Endodermal cell (in vitro differentiated cells): ENCODE measurements at regions not wholly inside any gene's neighbourhood (a gene's known extent, or its start where the extent isn't known, plus 50 kb on each side); places are given as distances from the start of the nearest gene placed in this dataset.

Source experiments
- DNase-seq: peaks from one replicate; pipeline ENCODE4 v3.0.0-alpha.2; 2017
- H3K27ac ChIP-seq: 2 replicates; pipeline ENCODE4 v1.5.1; 2013; ENCODE audit warnings: mild to moderate bottlenecking, low read depth, low read length, moderate library complexity
- H3K27me3 ChIP-seq: 2 replicates; pipeline ENCODE4 v1.6.1; 2013; ENCODE audit warnings: mild to moderate bottlenecking, low read length, moderate library complexity; ENCODE audit not compliant: insufficient read depth, control insufficient read depth, poor library complexity, severe bottlenecking
- H3K36me3 ChIP-seq: 2 replicates; pipeline ENCODE4 v1.7.0; 2013; ENCODE audit warnings: mild to moderate bottlenecking, low read length, moderate library complexity; ENCODE audit not compliant: control insufficient read depth, insufficient read depth
- H3K4me1 ChIP-seq: one replicate; pipeline ENCODE4 v1.7.0; 2013; ENCODE audit warnings: low read length; ENCODE audit not compliant: control insufficient read depth, insufficient read depth
- H3K4me3 ChIP-seq: 2 replicates; pipeline ENCODE4 v1.5.1; 2013; ENCODE audit warnings: mild to moderate bottlenecking, low read length, moderate library complexity
- H3K9ac ChIP-seq: 2 replicates; pipeline ENCODE4 v1.6.1; 2013; ENCODE audit warnings: mild to moderate bottlenecking, low read length, moderate library complexity; ENCODE audit not compliant: poor library complexity, severe bottlenecking; ENCODE audit errors: extremely low read depth
- H3K9me3 ChIP-seq: 2 replicates; pipeline ENCODE4 v1.6.1; 2013; ENCODE audit warnings: mild to moderate bottlenecking, low read length, moderate library complexity; ENCODE audit not compliant: control insufficient read depth
- H3K27ac Mint-ChIP-seq: 2 replicates; pipeline ENCODE4 v1.8.0; 2020; ENCODE audit warnings: mixed read lengths
- H3K27me3 Mint-ChIP-seq: 2 replicates; pipeline ENCODE4 v1.8.0; 2021; ENCODE audit warnings: mild to moderate bottlenecking, mixed read lengths; ENCODE audit not compliant: insufficient read depth
- H3K36me3 Mint-ChIP-seq: 2 replicates; pipeline ENCODE4 v1.8.0; 2020; ENCODE audit warnings: low read depth, mixed read lengths
- H3K4me1 Mint-ChIP-seq: 2 replicates; pipeline ENCODE4 v1.8.0; 2020; ENCODE audit warnings: mixed read lengths
- H3K4me3 Mint-ChIP-seq: 2 replicates; pipeline ENCODE4 v1.8.0; 2020; ENCODE audit warnings: mild to moderate bottlenecking, moderate library complexity, mixed read lengths
- H3K9me3 Mint-ChIP-seq: 2 replicates; pipeline ENCODE4 v1.8.0; 2020; ENCODE audit warnings: mild to moderate bottlenecking, mixed read lengths
- WGBS, 2 experiments: methylation state at CpG; one replicate each; pipeline versions ENCODE4 v1.1.5 to v1.1.7; 2013; ENCODE audit warnings: missing lambda C conversion rate in 2 of 2, mixed read lengths in 1 of 2; ENCODE audit not compliant: insufficient coverage in 1 of 2, insufficient read length in 1 of 2; 5-methylcytosine and 5-hydroxymethylcytosine counted together
- TF ChIP-seq, protein P1 (sequence below): fragments of 200-600 bp; sonication (generic); conservative IDR thresholded peaks from 2 replicates; pipeline ENCODE4 v1.5.0; 2021; ENCODE audit warnings: antibody characterized with exemption, mild to moderate bottlenecking

DNA sequence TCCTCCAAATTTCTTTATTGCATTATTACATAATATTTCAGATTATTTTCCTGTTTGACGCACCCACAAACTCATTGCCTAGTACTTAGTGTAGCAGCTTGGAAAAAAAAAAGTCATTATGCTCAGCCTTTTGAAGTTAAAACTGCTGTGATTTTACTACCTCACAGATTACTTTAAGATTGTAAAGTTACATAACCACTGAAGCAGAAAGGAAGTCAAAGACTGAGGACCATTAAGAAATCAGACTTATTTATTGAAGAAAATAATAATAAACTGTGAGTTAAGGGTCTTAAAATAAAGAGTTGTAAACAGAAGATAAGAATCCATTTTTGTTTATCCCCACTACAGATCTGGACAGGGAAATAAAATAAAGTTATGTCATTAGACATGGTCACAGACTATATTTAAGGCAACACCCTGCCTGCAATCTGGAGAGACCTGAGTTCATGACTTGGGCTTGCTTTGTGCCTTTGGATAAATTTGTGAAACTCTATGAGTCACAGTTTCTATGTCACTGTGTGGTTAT lies 212.1 kb upstream of the ROBO2 start:
- H3K27me3 Mint-ChIP-seq = peaks cover 4% of the 10 kb centered on the region
- H3K36me3 ChIP-seq = no peaks in the 10 kb centered on the region
- DNase-seq = no peak
- H3K4me1 Mint-ChIP-seq = peaks cover 32% of the 10 kb centered on the region
- H3K9me3 ChIP-seq = no peaks in the 10 kb centered on the region
- no peaks in the 10 kb centered on the region for H3K36me3 Mint-ChIP-seq
- H3K4me3 Mint-ChIP-seq = no peak overlapping the region
- H3K9ac ChIP-seq = no peak overlapping the region
- H3K4me1 ChIP-seq = no peaks in the 10 kb centered on the region
- TF ChIP-seq, protein P1, sequence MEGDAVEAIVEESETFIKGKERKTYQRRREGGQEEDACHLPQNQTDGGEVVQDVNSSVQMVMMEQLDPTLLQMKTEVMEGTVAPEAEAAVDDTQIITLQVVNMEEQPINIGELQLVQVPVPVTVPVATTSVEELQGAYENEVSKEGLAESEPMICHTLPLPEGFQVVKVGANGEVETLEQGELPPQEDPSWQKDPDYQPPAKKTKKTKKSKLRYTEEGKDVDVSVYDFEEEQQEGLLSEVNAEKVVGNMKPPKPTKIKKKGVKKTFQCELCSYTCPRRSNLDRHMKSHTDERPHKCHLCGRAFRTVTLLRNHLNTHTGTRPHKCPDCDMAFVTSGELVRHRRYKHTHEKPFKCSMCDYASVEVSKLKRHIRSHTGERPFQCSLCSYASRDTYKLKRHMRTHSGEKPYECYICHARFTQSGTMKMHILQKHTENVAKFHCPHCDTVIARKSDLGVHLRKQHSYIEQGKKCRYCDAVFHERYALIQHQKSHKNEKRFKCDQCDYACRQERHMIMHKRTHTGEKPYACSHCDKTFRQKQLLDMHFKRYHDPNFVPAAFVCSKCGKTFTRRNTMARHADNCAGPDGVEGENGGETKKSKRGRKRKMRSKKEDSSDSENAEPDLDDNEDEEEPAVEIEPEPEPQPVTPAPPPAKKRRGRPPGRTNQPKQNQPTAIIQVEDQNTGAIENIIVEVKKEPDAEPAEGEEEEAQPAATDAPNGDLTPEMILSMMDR = no peak
- no peaks in the 10 kb centered on the region for H3K9me3 Mint-ChIP-seq
- H3K27me3 ChIP-seq = no peaks in the 10 kb centered on the region
- no peak overlapping the region for H3K4me3 ChIP-seq
- no peak overlapping the region for H3K27ac ChIP-seq
- WGBS, 2 experiments = 89% methylated on average over 1 of the region's 1 CpG; no CpG with 5 or more reads in 1 of the 2 experiments
- no peak overlapping the region for H3K27ac Mint-ChIP-seq

DNA sequence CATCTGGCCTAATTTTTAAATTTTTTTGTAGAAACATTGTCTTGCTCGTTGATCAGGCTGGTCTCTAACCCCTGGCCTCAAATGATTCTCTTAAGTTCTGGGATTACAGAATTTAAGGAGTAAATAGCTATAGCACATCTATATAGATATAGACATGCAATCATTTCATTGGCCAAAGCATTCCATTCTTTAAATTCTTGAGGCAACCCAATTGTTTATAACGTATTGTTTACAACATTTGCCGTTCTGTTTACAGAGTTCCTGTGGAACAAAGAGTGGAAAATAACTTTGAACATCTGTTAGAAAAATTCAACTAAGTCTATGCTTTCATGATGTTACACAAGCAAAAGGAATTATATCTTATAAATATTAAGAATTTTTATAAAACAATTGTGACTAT lies 205.2 kb upstream of the ROBO2 start:
- Mint-ChIP-seq H3K4me1 (no peaks in the 10 kb centered on the region), H3K27ac (no peak overlapping the region), H3K36me3 (no peaks in the 10 kb centered on the region), H3K4me3 (no peak overlapping the region), H3K27me3 (no peaks in the 10 kb centered on the region), H3K9me3 (peaks cover 3% of the 10 kb centered on the region)
- H3K9ac ChIP-seq = no peak overlapping the region
- H3K27me3 ChIP-seq = no peaks in the 10 kb centered on the region
- TF ChIP-seq, protein P1 = no peak
- WGBS, 2 experiments = 93% methylated on average over 3 of the region's 3 CpGs; no CpG with 5 or more reads in 1 of the 2 experiments
- H3K4me1 ChIP-seq = no peaks in the 10 kb centered on the region
- H3K27ac ChIP-seq = no peak overlapping the region
- H3K36me3 ChIP-seq = no peaks in the 10 kb centered on the region
- H3K4me3 ChIP-seq = no peak overlapping the region
- no peak for DNase-seq
- H3K9me3 ChIP-seq = no peaks in the 10 kb centered on the region

DNA sequence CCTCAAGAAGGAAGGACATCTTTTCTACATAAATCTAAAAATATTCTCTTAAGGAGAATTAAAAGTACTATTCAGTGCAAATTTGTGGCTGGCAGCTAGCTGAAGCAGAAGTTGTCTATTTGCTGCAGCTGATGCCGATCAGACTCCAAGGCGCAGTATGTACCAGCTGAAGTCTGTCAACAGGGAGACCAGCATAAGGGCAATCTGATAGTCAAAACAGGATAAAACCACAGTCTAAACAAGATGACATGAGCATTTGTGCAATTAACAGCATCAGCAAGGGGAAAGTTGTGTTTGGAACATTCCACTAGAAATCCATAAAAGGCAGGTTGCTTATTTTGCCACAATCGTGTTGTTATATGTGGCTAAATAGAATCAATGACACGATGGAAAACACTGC lies 198.2 kb upstream of the ROBO2 start:
- H3K27me3 ChIP-seq = no peaks in the 10 kb centered on the region
- Mint-ChIP-seq H3K27me3 (no peaks in the 10 kb centered on the region), H3K9me3 (peaks cover 3% of the 10 kb centered on the region), H3K4me1 (peaks cover 4% of the 10 kb centered on the region), H3K4me3 (no peak overlapping the region), H3K36me3 (no peaks in the 10 kb centered on the region), H3K27ac (no peak overlapping the region)
- TF ChIP-seq, protein P1 = no peak
- DNase-seq = no peak
- no peaks in the 10 kb centered on the region for H3K9me3 ChIP-seq
- H3K9ac ChIP-seq = no peak overlapping the region
- no peaks in the 10 kb centered on the region for H3K36me3 ChIP-seq
- WGBS, 2 experiments = 90 to 94% methylated on average over 2 to 4 of the region's 4 CpGs
- H3K27ac ChIP-seq = no peak overlapping the region
- H3K4me3 ChIP-seq = no peak overlapping the region
- no peaks in the 10 kb centered on the region for H3K4me1 ChIP-seq
